ENCODE measurements at regions not wholly inside any gene's neighbourhood (a gene's known extent, or its start where the extent isn't known, plus 50 kb on each side); places are given as distances from the start of the nearest gene placed in this dataset.

- TF ChIP-seq POLR2A (IDR thresholded peaks at IDR 0.05) (no peak), CTCF (IDR thresholded peaks at IDR 0.05) (no peak)
These were observed 265.0 kb upstream of the USP24 start for GRCh38 chr1:55480029-55480795.
